Panc1 (cell line): ENCODE measurements at regions not wholly inside any gene's neighbourhood (a gene's known extent, or its start where the extent isn't known, plus 50 kb on each side); places are given as distances from the start of the nearest gene placed in this dataset.

ENCODE experiments used
- POLR2AphosphoS5 ChIP-seq: IDR thresholded peaks from 2 replicates; pipeline ENCODE4 v1.6.1; 2012; ENCODE audit warnings: mild to moderate bottlenecking, low read depth, low read length, moderate library complexity
- SIN3A ChIP-seq: IDR thresholded peaks from 2 replicates; pipeline ENCODE4 v1.6.1; 2012; ENCODE audit warnings: low read depth, mild to moderate bottlenecking, low read length, moderate library complexity, borderline replicate concordance; ENCODE audit not compliant: insufficient read depth
- TCF7L2 ChIP-seq: IDR thresholded peaks from 2 replicates; pipeline ENCODE4 v1.6.1; 2011; ENCODE audit warnings: mild to moderate bottlenecking, low read depth, low read length, inconsistent platforms
- TF ChIP-seq, protein P1 (sequence below): fragments of 450-650 bp; IDR thresholded peaks from 2 replicates; pipeline ENCODE4 v1.5.1; 2017; ENCODE audit warnings: mild to moderate bottlenecking
- TF ChIP-seq, protein P2 (sequence below), 2 experiments: IDR thresholded peaks; 2 replicates each; pipeline ENCODE4 v1.6.1; 2011 to 2012; ENCODE audit warnings: low read depth in 2 of 2, control low read depth in 1 of 2, low read length in 1 of 2, mild to moderate bottlenecking in 1 of 2, moderate library complexity in 1 of 2; ENCODE audit not compliant: insufficient read depth in 1 of 2

DNA sequence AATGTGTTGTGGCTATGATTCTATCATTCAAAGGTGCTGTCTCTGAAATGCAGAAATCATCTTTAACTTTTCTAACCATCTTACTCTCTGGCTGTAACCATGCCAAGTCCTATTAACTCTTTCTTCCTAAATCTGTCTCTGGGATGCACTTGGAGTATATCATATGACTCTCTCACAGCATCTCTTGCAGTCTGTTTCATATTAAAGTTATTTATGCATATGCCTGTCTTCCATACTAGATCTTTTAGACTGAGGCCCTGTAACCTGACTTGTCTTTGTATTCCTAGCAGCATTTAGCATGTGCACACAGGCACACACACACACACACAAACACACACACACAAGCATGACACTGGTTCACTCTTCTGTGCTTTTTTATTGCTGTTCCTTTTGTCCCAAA, 320.6 kb downstream of the ETAA1 start:
- TF ChIP-seq, protein P1, sequence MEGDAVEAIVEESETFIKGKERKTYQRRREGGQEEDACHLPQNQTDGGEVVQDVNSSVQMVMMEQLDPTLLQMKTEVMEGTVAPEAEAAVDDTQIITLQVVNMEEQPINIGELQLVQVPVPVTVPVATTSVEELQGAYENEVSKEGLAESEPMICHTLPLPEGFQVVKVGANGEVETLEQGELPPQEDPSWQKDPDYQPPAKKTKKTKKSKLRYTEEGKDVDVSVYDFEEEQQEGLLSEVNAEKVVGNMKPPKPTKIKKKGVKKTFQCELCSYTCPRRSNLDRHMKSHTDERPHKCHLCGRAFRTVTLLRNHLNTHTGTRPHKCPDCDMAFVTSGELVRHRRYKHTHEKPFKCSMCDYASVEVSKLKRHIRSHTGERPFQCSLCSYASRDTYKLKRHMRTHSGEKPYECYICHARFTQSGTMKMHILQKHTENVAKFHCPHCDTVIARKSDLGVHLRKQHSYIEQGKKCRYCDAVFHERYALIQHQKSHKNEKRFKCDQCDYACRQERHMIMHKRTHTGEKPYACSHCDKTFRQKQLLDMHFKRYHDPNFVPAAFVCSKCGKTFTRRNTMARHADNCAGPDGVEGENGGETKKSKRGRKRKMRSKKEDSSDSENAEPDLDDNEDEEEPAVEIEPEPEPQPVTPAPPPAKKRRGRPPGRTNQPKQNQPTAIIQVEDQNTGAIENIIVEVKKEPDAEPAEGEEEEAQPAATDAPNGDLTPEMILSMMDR, result no peak
- TF ChIP-seq SIN3A (no peak), POLR2AphosphoS5 (no peak), TCF7L2 (no peak)
- TF ChIP-seq, protein P2, sequence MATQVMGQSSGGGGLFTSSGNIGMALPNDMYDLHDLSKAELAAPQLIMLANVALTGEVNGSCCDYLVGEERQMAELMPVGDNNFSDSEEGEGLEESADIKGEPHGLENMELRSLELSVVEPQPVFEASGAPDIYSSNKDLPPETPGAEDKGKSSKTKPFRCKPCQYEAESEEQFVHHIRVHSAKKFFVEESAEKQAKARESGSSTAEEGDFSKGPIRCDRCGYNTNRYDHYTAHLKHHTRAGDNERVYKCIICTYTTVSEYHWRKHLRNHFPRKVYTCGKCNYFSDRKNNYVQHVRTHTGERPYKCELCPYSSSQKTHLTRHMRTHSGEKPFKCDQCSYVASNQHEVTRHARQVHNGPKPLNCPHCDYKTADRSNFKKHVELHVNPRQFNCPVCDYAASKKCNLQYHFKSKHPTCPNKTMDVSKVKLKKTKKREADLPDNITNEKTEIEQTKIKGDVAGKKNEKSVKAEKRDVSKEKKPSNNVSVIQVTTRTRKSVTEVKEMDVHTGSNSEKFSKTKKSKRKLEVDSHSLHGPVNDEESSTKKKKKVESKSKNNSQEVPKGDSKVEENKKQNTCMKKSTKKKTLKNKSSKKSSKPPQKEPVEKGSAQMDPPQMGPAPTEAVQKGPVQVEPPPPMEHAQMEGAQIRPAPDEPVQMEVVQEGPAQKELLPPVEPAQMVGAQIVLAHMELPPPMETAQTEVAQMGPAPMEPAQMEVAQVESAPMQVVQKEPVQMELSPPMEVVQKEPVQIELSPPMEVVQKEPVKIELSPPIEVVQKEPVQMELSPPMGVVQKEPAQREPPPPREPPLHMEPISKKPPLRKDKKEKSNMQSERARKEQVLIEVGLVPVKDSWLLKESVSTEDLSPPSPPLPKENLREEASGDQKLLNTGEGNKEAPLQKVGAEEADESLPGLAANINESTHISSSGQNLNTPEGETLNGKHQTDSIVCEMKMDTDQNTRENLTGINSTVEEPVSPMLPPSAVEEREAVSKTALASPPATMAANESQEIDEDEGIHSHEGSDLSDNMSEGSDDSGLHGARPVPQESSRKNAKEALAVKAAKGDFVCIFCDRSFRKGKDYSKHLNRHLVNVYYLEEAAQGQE (IDR thresholded peaks at IDR 0.05; ENCODE audit: insufficient read depth in 1 of 2, low read depth in 2 of 2, low read length in 1 of 2), result no peak
